H9 (cell line): ENCODE measurements at regions not wholly inside any gene's neighbourhood (a gene's known extent, or its start where the extent isn't known, plus 50 kb on each side); places are given as distances from the start of the nearest gene placed in this dataset.

Experiments
- DNase-seq: peaks from one replicate; pipeline ENCODE4 v3.0.0-alpha.2; 2017
- H2AFZ ChIP-seq: one replicate; pipeline ENCODE4 v1.6.1; 2013; ENCODE audit warnings: mild to moderate bottlenecking, low read length, control low read depth, moderate library complexity
- H2AK5ac ChIP-seq: 2 replicates; pipeline ENCODE4 v1.6.1; 2013; ENCODE audit warnings: low read length, control low read depth, mixed read lengths; ENCODE audit not compliant: insufficient read length
- H2BK120ac ChIP-seq: one replicate; pipeline ENCODE4 v1.6.1; 2013; ENCODE audit warnings: low read depth, mild to moderate bottlenecking, low read length, control low read depth, inconsistent platforms; ENCODE audit not compliant: poor library complexity, severe bottlenecking
- H2BK12ac ChIP-seq: 2 replicates; pipeline ENCODE4 v1.6.1; 2013; ENCODE audit warnings: low read length, control low read depth, mixed read lengths, low read depth; ENCODE audit not compliant: insufficient read length
- H2BK15ac ChIP-seq: 2 replicates; pipeline ENCODE4 v1.6.1; 2013; ENCODE audit warnings: low read depth, low read length, control low read depth
- H2BK20ac ChIP-seq: one replicate; pipeline ENCODE4 v1.6.1; 2013; ENCODE audit warnings: low read depth, mild to moderate bottlenecking, low read length, control low read depth, inconsistent platforms; ENCODE audit not compliant: poor library complexity, severe bottlenecking
- H2BK5ac ChIP-seq: 2 replicates; pipeline ENCODE4 v1.6.1; 2013; ENCODE audit warnings: low read length, control low read depth, mixed read lengths; ENCODE audit not compliant: insufficient read length
- H3K14ac ChIP-seq: 2 replicates; pipeline ENCODE4 v1.6.1; 2013; ENCODE audit warnings: low read length, control low read depth; ENCODE audit not compliant: insufficient read depth
- H3K18ac ChIP-seq: 2 replicates; pipeline ENCODE4 v1.6.1; 2013; ENCODE audit warnings: low read depth, mild to moderate bottlenecking, mixed read lengths, low read length, control low read depth; ENCODE audit not compliant: insufficient read length
- H3K23ac ChIP-seq: 2 replicates; pipeline ENCODE4 v1.6.1; 2013; ENCODE audit warnings: low read length, control low read depth, mixed read lengths, low read depth; ENCODE audit not compliant: insufficient read length
- H3K23me2 ChIP-seq: 2 replicates; pipeline ENCODE4 v1.6.1; 2013; ENCODE audit warnings: low read depth, mild to moderate bottlenecking, mixed read lengths, low read length, control low read depth; ENCODE audit not compliant: insufficient read length, poor library complexity, severe bottlenecking
- H3K27ac ChIP-seq: 2 replicates; pipeline ENCODE4 v1.5.1; 2013; ENCODE audit warnings: low read length, control low read depth, mixed read lengths, low read depth; ENCODE audit not compliant: insufficient read length
- H3K27me3 ChIP-seq: 2 replicates; pipeline ENCODE4 v1.6.1; 2013; ENCODE audit warnings: low read length, control low read depth, inconsistent platforms; ENCODE audit not compliant: insufficient read depth
- H3K4ac ChIP-seq: 2 replicates; pipeline ENCODE4 v1.6.1; 2013; ENCODE audit warnings: low read depth, mild to moderate bottlenecking, control low read depth, inconsistent platforms, low read length, moderate library complexity
- H3K4me1 ChIP-seq: 2 replicates; pipeline ENCODE4 v1.6.1; 2013; ENCODE audit warnings: low read length, control low read depth, inconsistent platforms; ENCODE audit not compliant: insufficient read depth
- H3K4me2 ChIP-seq: 2 replicates; pipeline ENCODE4 v1.6.1; 2013; ENCODE audit warnings: low read length, control low read depth, mixed read lengths; ENCODE audit not compliant: insufficient read length, insufficient read depth
- H3K56ac ChIP-seq: 2 replicates; pipeline ENCODE4 v1.6.1; 2013; ENCODE audit warnings: low read depth, mild to moderate bottlenecking, mixed read lengths, low read length, control low read depth; ENCODE audit not compliant: insufficient read length
- H3K79me1 ChIP-seq: 2 replicates; pipeline ENCODE4 v1.6.1; 2013; ENCODE audit warnings: low read depth, mild to moderate bottlenecking, moderate library complexity, low read length, control low read depth, inconsistent platforms; ENCODE audit not compliant: insufficient read depth, poor library complexity, severe bottlenecking
- H3K79me2 ChIP-seq: 2 replicates; pipeline ENCODE4 v1.6.1; 2013; ENCODE audit warnings: low read length, control low read depth, inconsistent platforms; ENCODE audit not compliant: insufficient read depth
- H3K9ac ChIP-seq: 2 replicates; pipeline ENCODE4 v1.6.1; 2013; ENCODE audit warnings: low read length, control low read depth, mixed read lengths; ENCODE audit not compliant: insufficient read length; ENCODE audit errors: extremely low read depth
- H3K9me3 ChIP-seq: one replicate; pipeline ENCODE4 v1.6.1; 2013; ENCODE audit warnings: low read depth, low read length, inconsistent platforms; ENCODE audit not compliant: control insufficient read depth
- H3T11ph ChIP-seq: one replicate; pipeline ENCODE4 v1.6.1; 2013; ENCODE audit warnings: mild to moderate bottlenecking, low read length, control low read depth, inconsistent platforms
- H4K20me1 ChIP-seq: one replicate; pipeline ENCODE4 v1.6.1; 2013; ENCODE audit not compliant: control insufficient read depth, insufficient read length, insufficient read depth
- H4K5ac ChIP-seq: 2 replicates; pipeline ENCODE4 v1.6.1; 2013; ENCODE audit warnings: low read depth, mild to moderate bottlenecking, mixed read lengths, low read length, control low read depth; ENCODE audit not compliant: insufficient read length
- H4K8ac ChIP-seq: replicated peaks from 2 replicates; pipeline ENCODE4 v1.6.1; 2013; ENCODE audit warnings: low read length, control low read depth, mixed read lengths, low read depth; ENCODE audit not compliant: insufficient read length
- H4K91ac ChIP-seq: 2 replicates; pipeline ENCODE4 v1.6.1; 2013; ENCODE audit warnings: low read depth, mild to moderate bottlenecking, moderate library complexity, mixed read lengths, low read length, control low read depth; ENCODE audit not compliant: insufficient read length
- H3K27ac Mint-ChIP-seq, 3 experiments: 2 replicates in 2 of 3; 3 replicates in 1 of 3; pipeline ENCODE4 v1.8.0; 2020 to 2021; ENCODE audit warnings: mixed read lengths in 3 of 3, mild to moderate bottlenecking in 1 of 3, moderate library complexity in 1 of 3
- H3K27me3 Mint-ChIP-seq: 2 replicates; pipeline ENCODE4 v1.8.0; 2021; ENCODE audit warnings: low read depth, mild to moderate bottlenecking, moderate library complexity, mixed read lengths
- H3K36me3 Mint-ChIP-seq, 3 experiments: 2 replicates in 2 of 3; 3 replicates in 1 of 3; pipeline ENCODE4 v1.8.0; 2020 to 2021; ENCODE audit warnings: low read depth in 3 of 3, mixed read lengths in 3 of 3; ENCODE audit not compliant: insufficient read depth in 1 of 3
- H3K4me1 Mint-ChIP-seq, 2 experiments: 2 replicates each; pipeline ENCODE4 v1.8.0; 2020; ENCODE audit warnings: mixed read lengths in 2 of 2
- H3K4me3 Mint-ChIP-seq, 2 experiments: 2 replicates in 1 of 2; 3 replicates in 1 of 2; pipeline ENCODE4 v1.8.0; 2020 to 2021; ENCODE audit warnings: mild to moderate bottlenecking in 2 of 2, mixed read lengths in 2 of 2, moderate library complexity in 1 of 2
- H3K9me3 Mint-ChIP-seq, 2 experiments: 2 replicates in 1 of 2; 3 replicates in 1 of 2; pipeline ENCODE4 v1.8.0; 2020; ENCODE audit warnings: mild to moderate bottlenecking in 2 of 2, mixed read lengths in 2 of 2, moderate library complexity in 1 of 2
- WGBS: extraction: QIAGEN DNeasy Blood & Tissue Kit; methylation state at CpG from one replicate; pipeline ENCODE4 v1.1.7; 2013; ENCODE audit warnings: missing lambda C conversion rate, low lambda C conversion rate, mixed read lengths; ENCODE audit not compliant: insufficient read length; ENCODE audit errors: extremely low coverage; 5-methylcytosine and 5-hydroxymethylcytosine counted together
- TF ChIP-seq, protein P1 (sequence below): fragments of 200-600 bp; sonication (generic); conservative IDR thresholded peaks from 3 replicates; pipeline ENCODE4 v1.8.0; 2021; ENCODE audit warnings: antibody characterized with exemption, mild to moderate bottlenecking

DNA sequence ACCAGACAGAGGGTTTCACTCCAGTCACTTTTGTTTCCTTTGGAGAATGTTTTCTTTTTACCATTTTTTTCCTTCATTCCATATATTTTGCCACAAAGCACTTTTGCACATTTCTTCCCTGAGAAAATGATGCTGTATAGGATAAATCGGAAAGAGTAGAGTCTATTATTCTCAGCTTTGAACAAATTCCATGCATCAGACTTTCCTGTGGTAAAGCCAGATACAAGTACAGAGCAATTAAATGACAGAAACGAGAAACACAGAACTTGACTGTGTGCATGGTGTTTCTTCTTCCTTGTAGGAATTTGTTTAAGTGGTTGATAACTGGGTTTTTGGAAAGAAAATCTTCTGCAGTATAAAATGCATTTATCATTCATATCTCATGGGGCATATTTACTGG is 107.4 kb upstream of the CSNK1A1L start:
- Histone ChIP-seq H3K4me2 (no peak overlapping the region), H3K27me3 (no peaks in the 10 kb centered on the region), H3K23me2 (no peaks in the 10 kb centered on the region), H3K79me1 (no peaks in the 10 kb centered on the region), H3K4me1 (no peaks in the 10 kb centered on the region), H2BK15ac (no peak overlapping the region), H3K79me2 (no peaks in the 10 kb centered on the region), H2BK5ac (no peak overlapping the region), H3K9me3 (no peaks in the 10 kb centered on the region), H4K8ac (no peak overlapping the region), H3K23ac (no peak overlapping the region), H2AFZ (no peak overlapping the region), H3K14ac (no peak overlapping the region), H3K4ac (no peak overlapping the region), H3T11ph (no peak overlapping the region), H4K20me1 (no peaks in the 10 kb centered on the region), H2BK120ac (no peak overlapping the region), H3K18ac (no peak overlapping the region), H2BK12ac (no peak overlapping the region), H3K9ac (no peak overlapping the region), H2AK5ac (no peak overlapping the region), H3K56ac (no peak overlapping the region), H4K5ac (no peak overlapping the region), H2BK20ac (no peak overlapping the region), H4K91ac (no peak overlapping the region), H3K27ac (no peak overlapping the region)
- Mint-ChIP-seq H3K27me3 (no peaks in the 10 kb centered on the region), H3K4me1 (peaks cover 9 to 12% of the 10 kb centered on the region in 2 experiments), H3K27ac (no peak overlapping the region), H3K36me3 (no peaks in the 10 kb centered on the region), H3K4me3 (no peak overlapping the region), H3K9me3 (no peaks in the 10 kb centered on the region; a peak in 1 of 5 replicates)
- DNase-seq, result no peak
- TF ChIP-seq, protein P1, sequence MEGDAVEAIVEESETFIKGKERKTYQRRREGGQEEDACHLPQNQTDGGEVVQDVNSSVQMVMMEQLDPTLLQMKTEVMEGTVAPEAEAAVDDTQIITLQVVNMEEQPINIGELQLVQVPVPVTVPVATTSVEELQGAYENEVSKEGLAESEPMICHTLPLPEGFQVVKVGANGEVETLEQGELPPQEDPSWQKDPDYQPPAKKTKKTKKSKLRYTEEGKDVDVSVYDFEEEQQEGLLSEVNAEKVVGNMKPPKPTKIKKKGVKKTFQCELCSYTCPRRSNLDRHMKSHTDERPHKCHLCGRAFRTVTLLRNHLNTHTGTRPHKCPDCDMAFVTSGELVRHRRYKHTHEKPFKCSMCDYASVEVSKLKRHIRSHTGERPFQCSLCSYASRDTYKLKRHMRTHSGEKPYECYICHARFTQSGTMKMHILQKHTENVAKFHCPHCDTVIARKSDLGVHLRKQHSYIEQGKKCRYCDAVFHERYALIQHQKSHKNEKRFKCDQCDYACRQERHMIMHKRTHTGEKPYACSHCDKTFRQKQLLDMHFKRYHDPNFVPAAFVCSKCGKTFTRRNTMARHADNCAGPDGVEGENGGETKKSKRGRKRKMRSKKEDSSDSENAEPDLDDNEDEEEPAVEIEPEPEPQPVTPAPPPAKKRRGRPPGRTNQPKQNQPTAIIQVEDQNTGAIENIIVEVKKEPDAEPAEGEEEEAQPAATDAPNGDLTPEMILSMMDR, result no peak
- WGBS, result no CpG with 5 or more reads among the region's 2 CpGs
